ENCODE measurements at regions not wholly inside any gene's neighbourhood (a gene's known extent, or its start where the extent isn't known, plus 50 kb on each side); places are given as distances from the start of the nearest gene placed in this dataset.

DNA sequence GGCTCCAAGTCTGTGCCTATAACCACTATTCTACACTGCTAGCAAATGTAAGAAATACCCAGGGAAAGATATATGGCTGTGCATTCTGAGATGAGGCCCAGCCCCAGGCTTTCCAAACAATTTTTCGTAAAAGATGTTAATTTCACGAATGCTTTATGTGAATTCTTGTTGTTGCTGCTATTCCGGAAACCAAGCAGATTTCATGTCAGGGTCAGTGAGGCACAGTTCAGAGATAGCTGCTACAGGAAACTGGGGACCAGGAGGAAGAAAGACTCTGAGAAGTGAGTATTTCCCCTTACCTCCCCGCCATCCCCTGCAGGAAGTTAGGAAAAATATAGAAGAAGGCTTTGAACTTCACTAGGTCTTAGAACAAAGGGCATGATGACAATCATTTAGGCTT, 84.7 kb upstream of the TP53I11 start:
- no peak for DNase-seq (ENCODE audit: insufficient read length, low spot score)
- no peak for TF ChIP-seq POLR2A (IDR thresholded peaks at IDR 0.05; ENCODE audit: low read depth, low read length)
- no peak for TF ChIP-seq PAX5 (IDR thresholded peaks at IDR 0.05; ENCODE audit: insufficient read depth, low read length, severe bottlenecking)
- TF ChIP-seq POU2F2 (IDR thresholded peaks at IDR 0.05; ENCODE audit: low read depth, low read length): no peak
- no peak for TF ChIP-seq SPI1 (IDR thresholded peaks at IDR 0.05; ENCODE audit: low read depth, low read length)
- FAIRE-seq: no peak

DNA sequence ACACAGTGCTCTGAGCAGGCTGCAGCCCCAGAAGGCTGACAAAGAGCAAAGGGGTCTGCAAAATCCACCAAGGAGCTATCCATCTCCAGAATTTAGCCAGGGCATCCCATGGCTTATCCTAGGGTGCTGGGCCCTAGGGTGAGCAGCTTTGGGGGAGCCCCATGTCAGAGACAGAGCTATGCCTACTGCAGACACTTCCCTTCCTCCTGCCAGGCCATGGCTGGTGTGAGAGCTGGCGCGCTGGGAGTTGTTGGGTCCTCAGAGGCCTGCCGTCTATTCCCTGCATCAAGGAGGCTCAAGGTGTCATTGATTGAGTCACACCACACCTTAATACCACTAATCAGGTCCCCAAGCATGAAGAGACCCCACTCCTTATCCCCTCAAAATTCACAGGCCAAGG, 85.3 kb upstream of the TP53I11 start:
- TF ChIP-seq PAX5 (IDR thresholded peaks at IDR 0.05; ENCODE audit: insufficient read depth, low read length, severe bottlenecking) (no peak), SPI1 (IDR thresholded peaks at IDR 0.05; ENCODE audit: low read depth, low read length) (no peak), POLR2AphosphoS5 (IDR thresholded peaks at IDR 0.05; ENCODE audit: low read depth, low read length) (no peak), TAF1 (IDR thresholded peaks at IDR 0.05; ENCODE audit: low read depth, low read length) (no peak), POU2F2 (IDR thresholded peaks at IDR 0.05; ENCODE audit: low read depth, low read length) (no peak), POLR2A (IDR thresholded peaks at IDR 0.05; ENCODE audit: low read depth, low read length) (no peak)
- FAIRE-seq (no peak), DNase-seq (ENCODE audit: insufficient read length, low spot score) (no peak)

DNA sequence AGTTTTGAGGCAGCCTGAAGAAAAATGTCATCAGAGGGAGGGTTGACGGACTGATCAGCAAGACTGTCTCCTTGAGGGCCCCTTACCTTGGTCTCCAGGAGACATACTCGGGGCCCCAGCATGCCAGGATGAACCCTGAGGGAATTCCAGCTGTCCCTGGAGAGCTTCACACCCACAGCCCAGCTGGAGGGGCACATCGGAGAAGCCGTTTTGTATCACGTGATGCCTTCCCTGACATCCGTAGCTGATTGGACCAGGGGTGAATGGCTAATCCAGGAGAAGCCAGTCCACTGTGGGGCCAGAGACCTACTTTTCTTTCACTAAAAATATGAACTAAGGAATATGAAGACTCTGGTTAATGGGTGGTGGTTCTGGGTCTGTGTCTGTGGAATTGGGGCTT, 86.0 kb upstream of the TP53I11 start:
- no peak for TF ChIP-seq POU2F2 (IDR thresholded peaks at IDR 0.05; ENCODE audit: low read depth, low read length)
- TF ChIP-seq POLR2A (IDR thresholded peaks at IDR 0.05; ENCODE audit: low read depth, low read length): no peak
- TF ChIP-seq PAX5 (IDR thresholded peaks at IDR 0.05; ENCODE audit: insufficient read depth, low read length, severe bottlenecking): no peak
- TF ChIP-seq SPI1 (IDR thresholded peaks at IDR 0.05; ENCODE audit: low read depth, low read length): no peak
- no peak for TF ChIP-seq POLR2AphosphoS5 (IDR thresholded peaks at IDR 0.05; ENCODE audit: low read depth, low read length)
- TF ChIP-seq TAF1 (IDR thresholded peaks at IDR 0.05; ENCODE audit: low read depth, low read length): no peak
- no peak for DNase-seq (ENCODE audit: insufficient read length, low spot score)
- FAIRE-seq: no peak

DNA sequence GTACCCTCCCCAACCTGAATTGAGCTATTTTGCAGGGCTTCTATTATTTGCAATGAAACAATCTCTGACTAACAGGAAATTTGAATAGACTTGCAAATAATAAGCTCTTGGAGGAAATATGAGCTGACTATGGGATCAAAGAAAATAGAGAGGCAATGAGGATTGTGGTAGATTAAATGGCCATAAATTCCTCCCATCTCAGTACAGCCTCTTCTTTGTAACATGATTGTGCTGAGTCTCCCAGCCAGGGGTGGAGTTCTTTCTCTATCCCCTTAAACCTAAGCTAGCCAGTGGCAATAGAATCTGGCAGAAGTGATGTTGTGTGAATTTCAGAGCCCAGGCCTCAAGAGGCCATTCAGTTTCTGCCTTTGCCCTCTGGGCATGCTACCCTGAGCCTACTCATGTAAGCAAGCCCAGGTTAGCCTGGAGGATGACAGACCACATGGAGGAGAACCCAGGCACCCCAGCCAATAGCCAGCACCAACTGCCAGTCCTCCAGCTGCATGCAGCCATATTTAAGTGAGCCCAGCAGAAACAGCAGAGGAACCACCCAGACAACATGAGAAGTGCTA, 86.8 kb upstream of the TP53I11 start:
- DNase-seq (ENCODE audit: insufficient read length, low spot score) (no peak), FAIRE-seq (no peak)
- TF ChIP-seq TAF1 (IDR thresholded peaks at IDR 0.05; ENCODE audit: low read depth, low read length): no peak
- TF ChIP-seq POLR2A (IDR thresholded peaks at IDR 0.05; ENCODE audit: low read depth, low read length): no peak
- TF ChIP-seq PAX5 (IDR thresholded peaks at IDR 0.05; ENCODE audit: insufficient read depth, low read length, severe bottlenecking): no peak
- no peak for TF ChIP-seq SPI1 (IDR thresholded peaks at IDR 0.05; ENCODE audit: low read depth, low read length)
- no peak for TF ChIP-seq POU2F2 (IDR thresholded peaks at IDR 0.05; ENCODE audit: low read depth, low read length)

DNA sequence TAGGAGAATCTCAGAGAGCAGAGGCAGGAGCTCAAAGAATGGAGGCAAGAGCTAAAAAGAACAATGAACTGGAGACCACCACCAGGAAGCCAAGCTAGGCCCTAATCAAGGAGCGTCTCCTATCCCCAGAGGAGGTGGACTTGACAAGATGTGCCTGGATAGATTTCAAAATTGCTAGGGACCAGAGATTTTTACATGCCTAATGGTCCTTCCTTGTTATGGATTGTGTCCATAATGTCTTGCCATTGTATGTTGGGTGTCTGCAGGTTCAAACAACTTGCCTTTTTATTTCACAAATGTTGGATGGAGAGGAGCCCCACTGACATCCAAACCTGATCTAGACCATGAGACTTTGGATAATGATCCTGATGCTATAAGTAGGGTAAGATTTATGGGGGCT, 88.2 kb upstream of the TP53I11 start:
- no peak for TF ChIP-seq POU2F2 (IDR thresholded peaks at IDR 0.05; ENCODE audit: low read depth, low read length)
- TF ChIP-seq SPI1 (IDR thresholded peaks at IDR 0.05; ENCODE audit: low read depth, low read length): no peak
- no peak for TF ChIP-seq POLR2A (IDR thresholded peaks at IDR 0.05; ENCODE audit: low read depth, low read length)
- no peak for TF ChIP-seq TAF1 (IDR thresholded peaks at IDR 0.05; ENCODE audit: low read depth, low read length)
- TF ChIP-seq PAX5 (IDR thresholded peaks at IDR 0.05; ENCODE audit: insufficient read depth, low read length, severe bottlenecking): no peak
- no peak for TF ChIP-seq POLR2AphosphoS5 (IDR thresholded peaks at IDR 0.05; ENCODE audit: low read depth, low read length)
- FAIRE-seq: no peak

DNA sequence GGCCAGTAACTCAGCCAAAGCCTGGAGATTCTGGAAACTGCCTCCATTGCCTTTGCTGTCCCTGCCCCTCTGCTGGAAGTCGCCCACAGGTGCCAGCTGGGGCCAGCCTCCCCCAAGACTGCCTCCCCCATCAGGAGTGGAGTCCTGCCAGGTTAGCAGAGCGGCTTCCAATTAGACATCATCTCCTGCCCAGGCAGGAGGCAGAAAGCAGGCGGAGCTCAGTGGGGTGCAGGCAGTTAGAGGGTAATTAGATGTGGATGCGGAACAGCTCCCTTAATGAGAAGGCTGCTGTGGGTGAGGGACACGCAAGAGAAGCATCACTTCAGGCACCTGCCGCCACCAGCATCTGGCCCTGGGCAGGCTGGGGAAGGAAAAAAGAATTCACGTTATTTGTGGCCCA, 90.9 kb upstream of the TP53I11 start:
- TF ChIP-seq SPI1 (IDR thresholded peaks at IDR 0.05; ENCODE audit: low read depth, low read length) (no peak), POU2F2 (IDR thresholded peaks at IDR 0.05; ENCODE audit: low read depth, low read length) (no peak), TAF1 (IDR thresholded peaks at IDR 0.05; ENCODE audit: low read depth, low read length) (no peak), POLR2A (IDR thresholded peaks at IDR 0.05; ENCODE audit: low read depth, low read length) (no peak), POLR2AphosphoS5 (IDR thresholded peaks at IDR 0.05; ENCODE audit: low read depth, low read length) (no peak), PAX5 (IDR thresholded peaks at IDR 0.05; ENCODE audit: insufficient read depth, low read length, severe bottlenecking) (no peak)
- no peak for DNase-seq (ENCODE audit: insufficient read length, low spot score)
- no peak for FAIRE-seq

More for the DNA sequence above, 88.2 kb upstream of the TP53I11 start:
- no peak for DNase-seq (ENCODE audit: insufficient read length, low spot score)

DNA sequence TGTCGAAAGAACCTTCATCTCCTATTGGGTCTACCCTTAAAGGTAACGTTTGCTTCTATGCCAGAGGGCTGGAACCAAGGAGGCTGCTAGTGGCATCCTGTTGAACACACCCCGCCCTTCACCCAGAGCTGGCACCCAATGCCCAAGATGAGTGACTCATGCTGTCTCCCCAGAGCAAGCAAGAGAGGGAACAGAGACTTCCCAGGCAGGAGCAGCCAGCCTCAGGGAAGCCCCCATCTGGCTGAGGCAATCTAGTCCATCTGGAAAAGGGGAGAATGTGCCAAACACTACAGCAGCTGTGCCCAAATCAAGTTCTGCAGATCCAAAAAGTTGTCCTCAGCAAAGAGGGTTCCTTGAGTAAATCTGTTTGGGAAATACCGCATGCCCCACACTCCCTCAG, 91.9 kb upstream of the TP53I11 start:
- FAIRE-seq (no peak), DNase-seq (ENCODE audit: insufficient read length, low spot score) (no peak)
- TF ChIP-seq SPI1 (IDR thresholded peaks at IDR 0.05; ENCODE audit: low read depth, low read length): no peak
- TF ChIP-seq TAF1 (IDR thresholded peaks at IDR 0.05; ENCODE audit: low read depth, low read length): no peak
- no peak for TF ChIP-seq PAX5 (IDR thresholded peaks at IDR 0.05; ENCODE audit: insufficient read depth, low read length, severe bottlenecking)
- no peak for TF ChIP-seq POU2F2 (IDR thresholded peaks at IDR 0.05; ENCODE audit: low read depth, low read length)
- TF ChIP-seq POLR2A (IDR thresholded peaks at IDR 0.05; ENCODE audit: low read depth, low read length): no peak
- TF ChIP-seq POLR2AphosphoS5 (IDR thresholded peaks at IDR 0.05; ENCODE audit: low read depth, low read length): no peak

DNA sequence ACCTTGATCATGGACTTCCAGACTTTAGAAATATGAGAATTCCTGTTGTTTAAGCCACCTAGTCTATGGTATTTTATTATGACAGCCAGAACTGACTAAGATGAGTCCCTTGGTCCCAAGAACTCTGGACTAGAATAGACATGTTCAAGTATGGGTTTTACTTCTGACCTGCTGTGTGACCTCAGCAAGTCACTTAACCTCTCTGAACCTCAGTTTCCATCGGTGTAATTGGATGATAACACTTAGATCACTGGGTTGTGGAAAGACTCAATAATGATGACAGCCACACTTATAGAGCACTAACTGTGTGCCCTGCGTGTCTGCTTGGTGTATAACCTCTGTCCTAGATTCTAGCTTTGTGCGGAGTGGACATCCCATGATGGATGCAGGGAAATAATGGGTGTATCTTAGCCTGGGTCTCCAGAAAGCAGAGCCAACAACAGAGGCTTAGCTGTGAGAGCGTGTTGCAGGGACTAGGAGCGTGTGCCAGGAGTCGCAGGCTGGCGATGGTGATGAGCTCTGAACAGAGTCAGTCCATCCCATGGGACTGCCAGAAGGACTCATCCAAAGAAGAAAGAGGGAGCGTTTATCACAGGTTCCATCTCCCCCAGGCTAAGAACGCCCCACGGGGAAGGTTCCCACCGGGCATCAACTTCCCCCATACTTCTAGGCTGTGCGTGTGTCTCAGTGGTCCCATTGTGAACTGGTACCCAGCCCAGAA, 93.2 kb upstream of the TP53I11 start:
- TF ChIP-seq POLR2A (IDR thresholded peaks at IDR 0.05; ENCODE audit: low read depth, low read length) (no peak), TAF1 (IDR thresholded peaks at IDR 0.05; ENCODE audit: low read depth, low read length) (no peak), POU2F2 (IDR thresholded peaks at IDR 0.05; ENCODE audit: low read depth, low read length) (no peak), POLR2AphosphoS5 (IDR thresholded peaks at IDR 0.05; ENCODE audit: low read depth, low read length) (no peak), SPI1 (IDR thresholded peaks at IDR 0.05; ENCODE audit: low read depth, low read length) (no peak), PAX5 (IDR thresholded peaks at IDR 0.05; ENCODE audit: insufficient read depth, low read length, severe bottlenecking) (no peak)
- DNase-seq (ENCODE audit: insufficient read length, low spot score) (no peak), FAIRE-seq (no peak)

DNA sequence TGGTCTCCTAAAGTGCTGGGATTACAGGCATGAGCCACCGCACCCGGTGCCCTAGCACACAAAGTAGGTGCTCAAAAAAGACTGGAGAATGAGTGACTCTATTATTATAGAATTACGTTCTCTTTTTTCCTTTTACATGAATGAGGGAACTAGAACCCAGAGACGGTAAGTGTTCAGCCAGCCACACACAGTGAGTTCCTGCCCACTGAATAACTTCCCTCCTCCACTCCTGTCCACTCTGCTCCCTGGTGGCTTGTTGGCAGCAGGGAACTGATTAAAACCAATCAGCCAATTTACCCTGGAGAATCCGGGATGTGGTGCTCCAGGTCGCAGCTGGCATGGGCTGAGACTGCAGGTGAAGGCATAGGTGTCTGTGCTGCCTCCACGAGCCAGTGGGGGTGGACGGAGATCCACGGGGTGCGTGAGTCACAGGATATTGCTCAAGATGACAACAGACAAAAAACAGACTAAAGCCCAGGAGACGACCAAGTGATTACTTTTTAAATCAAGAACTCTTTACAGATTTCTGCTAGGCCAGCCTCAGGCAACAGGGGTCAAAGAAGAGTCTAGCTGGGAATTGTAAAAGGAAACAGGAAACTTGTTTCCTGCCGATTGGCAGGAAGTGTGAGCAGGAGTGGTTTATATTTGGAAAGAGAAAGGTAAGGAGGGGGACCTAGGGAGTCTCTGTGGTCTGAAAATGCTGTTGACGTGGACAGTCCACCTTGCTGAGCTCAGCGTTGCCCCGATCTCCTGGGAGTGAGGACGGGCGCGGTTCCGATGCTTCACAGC, 95.2 kb upstream of the TP53I11 start:
- DNase-seq (ENCODE audit: insufficient read length, low spot score): no peak
- FAIRE-seq: no peak
- TF ChIP-seq POU2F2 (IDR thresholded peaks at IDR 0.05; ENCODE audit: low read depth, low read length): no peak
- TF ChIP-seq SPI1 (IDR thresholded peaks at IDR 0.05; ENCODE audit: low read depth, low read length): no peak
- no peak for TF ChIP-seq POLR2AphosphoS5 (IDR thresholded peaks at IDR 0.05; ENCODE audit: low read depth, low read length)
- no peak for TF ChIP-seq PAX5 (IDR thresholded peaks at IDR 0.05; ENCODE audit: insufficient read depth, low read length, severe bottlenecking)
- TF ChIP-seq POLR2A (IDR thresholded peaks at IDR 0.05; ENCODE audit: low read depth, low read length): no peak
- TF ChIP-seq TAF1 (IDR thresholded peaks at IDR 0.05; ENCODE audit: low read depth, low read length): no peak
